Right kidney (tissue), 1 donor: ENCODE measurements at regions not wholly inside any gene's neighbourhood (a gene's known extent, or its start where the extent isn't known, plus 50 kb on each side); places are given as distances from the start of the nearest gene placed in this dataset.

Experiments used
- DNase-seq: peaks from one replicate; pipeline ENCODE4 v3.0.0-alpha.2; 2016

- no peak for DNase-seq
Observed at GRCh38 chr1:30315185-30315960, 408.0 kb downstream of the MATN1 start.

- DNase-seq: no peak
Observed at GRCh38 chr1:30314591-30314990, 408.8 kb downstream of the MATN1 start.

GRCh38 chr1:30313584-30313983 lies 409.8 kb downstream of the MATN1 start:
- DNase-seq: no peak

- DNase-seq: no peak
Observed at GRCh38 chr1:30313176-30313575, 410.2 kb downstream of the MATN1 start.

GRCh38 chr1:30312226-30312625 lies 411.2 kb downstream of the MATN1 start:
- no peak for DNase-seq

- DNase-seq: no peak
Observed at GRCh38 chr1:30311749-30312148, 411.6 kb downstream of the MATN1 start.

GRCh38 chr1:30310966-30311742 lies 412.2 kb downstream of the MATN1 start:
- no peak for DNase-seq

- DNase-seq: no peak
Observed at GRCh38 chr1:30307182-30307581, 416.2 kb downstream of the MATN1 start.

- no peak for DNase-seq
Observed at GRCh38 chr1:30305519-30305918, 417.9 kb downstream of the MATN1 start.

- no peak for DNase-seq
Observed at GRCh38 chr1:30305061-30305460, 418.3 kb downstream of the MATN1 start.

GRCh38 chr1:30304080-30304479 lies 419.3 kb downstream of the MATN1 start:
- no peak for DNase-seq

- no peak for DNase-seq
Observed at GRCh38 chr1:30303387-30303786, 420.0 kb downstream of the MATN1 start.

GRCh38 chr1:30302858-30303257 lies 420.5 kb downstream of the MATN1 start:
- DNase-seq: no peak

- DNase-seq: no peak
Observed at GRCh38 chr1:30300669-30301068, 422.7 kb downstream of the MATN1 start.

GRCh38 chr1:30299393-30299792 lies 424.0 kb downstream of the MATN1 start:
- DNase-seq: no peak

- DNase-seq: no peak
Observed at GRCh38 chr1:30295674-30296073, 427.7 kb downstream of the MATN1 start.

- DNase-seq: no peak
Observed at GRCh38 chr1:30295266-30295665, 428.1 kb downstream of the MATN1 start.

GRCh38 chr1:30294508-30294907 lies 428.9 kb downstream of the MATN1 start:
- DNase-seq: no peak

GRCh38 chr1:30292451-30292850 lies 430.9 kb downstream of the MATN1 start:
- no peak for DNase-seq

GRCh38 chr1:30291526-30291925 lies 431.9 kb downstream of the MATN1 start:
- DNase-seq: no peak

- DNase-seq: no peak
Observed at GRCh38 chr1:30290581-30290980, 432.8 kb downstream of the MATN1 start.

- DNase-seq: no peak
Observed at GRCh38 chr1:30287976-30288375, 435.4 kb downstream of the MATN1 start.

GRCh38 chr1:30286988-30287839 lies 436.2 kb downstream of the MATN1 start:
- DNase-seq: peak; percentile 27
